ENCODE measurements at regions not wholly inside any gene's neighbourhood (a gene's known extent, or its start where the extent isn't known, plus 50 kb on each side); places are given as distances from the start of the nearest gene placed in this dataset.

- no peak for DNase-seq (ENCODE audit: low read depth)
Observed at GRCh38 chr4:80124246-80125211, 51.5 kb upstream of the ANTXR2 start.

Measured in myocyte (in vitro differentiated cells).